Astrocyte of the spinal cord (primary cell): ENCODE measurements at regions not wholly inside any gene's neighbourhood (a gene's known extent, or its start where the extent isn't known, plus 50 kb on each side); places are given as distances from the start of the nearest gene placed in this dataset.
"Not testable (repeated sequence)": the region's sequence is repeated elsewhere in the genome, so short reads cannot be mapped to it uniquely, and the experiment has no call there.

Experiments
- DNase-seq: peaks from one replicate; pipeline ENCODE4 v3.0.0; 2011; ENCODE audit warnings: low read depth, low spot score
- H3K4me3 ChIP-seq: 2 replicates; pipeline ENCODE4 v1.5.1; 2011; ENCODE audit warnings: low read depth, mild to moderate bottlenecking, low read length, moderate library complexity
- in situ Hi-C: cut with HindIII; loops from 2 replicates; pipeline ENCODE4 v1.10.0; 2017; ENCODE audit warnings: low sequenced_read_pairs
- TF ChIP-seq, protein P1 (sequence below): IDR thresholded peaks from 2 replicates; pipeline ENCODE4 v1.5.1; 2012; ENCODE audit warnings: low read depth, mild to moderate bottlenecking, low read length, inconsistent platforms

DNA sequence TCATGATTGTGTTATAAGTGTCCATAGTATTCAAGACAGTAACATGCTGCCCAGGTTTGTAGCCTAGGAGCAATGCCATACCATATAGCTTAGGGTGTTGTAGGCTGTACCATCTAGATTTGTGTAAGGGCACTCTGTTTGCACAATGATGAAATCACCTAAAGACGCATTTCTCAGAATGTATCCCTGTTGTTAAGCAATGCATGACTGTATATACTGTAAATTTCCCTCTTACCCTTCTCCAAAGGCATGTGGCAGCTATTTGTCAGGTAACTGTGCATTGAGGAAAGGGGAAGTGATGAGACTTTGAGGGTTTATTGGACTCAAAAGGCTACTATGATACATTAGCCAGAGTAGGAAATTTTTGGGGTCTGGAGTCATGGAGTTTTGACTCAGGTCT is 180.8 kb downstream of the VAPA start:
- TF ChIP-seq, protein P1, sequence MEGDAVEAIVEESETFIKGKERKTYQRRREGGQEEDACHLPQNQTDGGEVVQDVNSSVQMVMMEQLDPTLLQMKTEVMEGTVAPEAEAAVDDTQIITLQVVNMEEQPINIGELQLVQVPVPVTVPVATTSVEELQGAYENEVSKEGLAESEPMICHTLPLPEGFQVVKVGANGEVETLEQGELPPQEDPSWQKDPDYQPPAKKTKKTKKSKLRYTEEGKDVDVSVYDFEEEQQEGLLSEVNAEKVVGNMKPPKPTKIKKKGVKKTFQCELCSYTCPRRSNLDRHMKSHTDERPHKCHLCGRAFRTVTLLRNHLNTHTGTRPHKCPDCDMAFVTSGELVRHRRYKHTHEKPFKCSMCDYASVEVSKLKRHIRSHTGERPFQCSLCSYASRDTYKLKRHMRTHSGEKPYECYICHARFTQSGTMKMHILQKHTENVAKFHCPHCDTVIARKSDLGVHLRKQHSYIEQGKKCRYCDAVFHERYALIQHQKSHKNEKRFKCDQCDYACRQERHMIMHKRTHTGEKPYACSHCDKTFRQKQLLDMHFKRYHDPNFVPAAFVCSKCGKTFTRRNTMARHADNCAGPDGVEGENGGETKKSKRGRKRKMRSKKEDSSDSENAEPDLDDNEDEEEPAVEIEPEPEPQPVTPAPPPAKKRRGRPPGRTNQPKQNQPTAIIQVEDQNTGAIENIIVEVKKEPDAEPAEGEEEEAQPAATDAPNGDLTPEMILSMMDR, result no peak
- H3K4me3 ChIP-seq, result no peak overlapping the region
- no peak for DNase-seq
- in situ Hi-C loops, result no loop called here

DNA sequence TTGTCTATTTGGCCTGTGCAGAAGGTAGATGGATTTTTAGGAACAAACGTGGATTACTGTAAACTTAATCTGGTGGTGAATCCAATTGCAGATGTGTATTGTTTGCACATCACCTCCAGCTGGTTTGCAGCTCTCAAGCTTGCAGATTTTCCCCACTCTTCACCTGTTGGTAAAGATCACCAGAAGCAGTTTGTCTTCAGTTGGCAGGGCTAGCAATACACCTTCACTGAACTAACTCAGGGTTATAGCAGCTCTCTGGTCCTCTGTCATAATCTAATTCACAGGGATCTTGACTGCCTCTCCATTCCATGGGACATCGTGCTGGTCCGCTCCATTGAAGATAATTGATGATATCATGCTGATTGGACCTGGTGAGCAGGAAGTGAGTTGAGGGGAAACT is 181.5 kb downstream of the VAPA start:
- in situ Hi-C loops, result no loop called here
- no peak for DNase-seq
- H3K4me3 ChIP-seq, result no peak overlapping the region
- TF ChIP-seq, protein P1, result no peak

DNA sequence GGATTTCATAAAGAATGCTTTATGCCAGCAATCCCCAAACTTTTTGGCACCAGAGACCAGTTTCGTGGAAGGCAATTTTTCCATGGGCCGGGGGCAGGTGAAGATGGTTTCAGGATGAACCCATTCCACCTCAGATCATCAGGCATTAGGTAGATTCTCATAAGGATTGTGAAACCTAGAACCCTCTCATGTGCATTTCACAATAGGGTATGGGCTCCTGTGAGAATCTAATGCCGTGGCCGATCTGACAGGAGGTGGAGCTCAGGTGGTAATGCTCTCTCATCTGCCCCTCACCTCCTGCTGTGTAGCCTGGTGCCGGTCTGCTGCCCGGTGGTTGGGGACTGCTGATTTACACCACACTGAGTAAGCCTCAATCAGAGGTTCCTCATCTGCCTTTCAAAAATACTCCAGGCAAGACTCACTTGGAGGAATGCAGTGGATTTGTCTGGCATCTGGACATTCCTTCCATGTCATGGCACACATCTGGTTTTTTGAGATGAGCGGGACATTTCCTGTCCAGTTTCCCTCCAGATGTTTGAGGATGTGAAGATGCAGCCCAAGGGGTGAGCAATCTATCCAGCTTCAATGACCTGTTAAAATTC is 185.8 kb downstream of the VAPA start:
- no peak for DNase-seq
- no peak overlapping the region for H3K4me3 ChIP-seq
- TF ChIP-seq, protein P1, result no peak
- in situ Hi-C loops, result no loop called here

DNA sequence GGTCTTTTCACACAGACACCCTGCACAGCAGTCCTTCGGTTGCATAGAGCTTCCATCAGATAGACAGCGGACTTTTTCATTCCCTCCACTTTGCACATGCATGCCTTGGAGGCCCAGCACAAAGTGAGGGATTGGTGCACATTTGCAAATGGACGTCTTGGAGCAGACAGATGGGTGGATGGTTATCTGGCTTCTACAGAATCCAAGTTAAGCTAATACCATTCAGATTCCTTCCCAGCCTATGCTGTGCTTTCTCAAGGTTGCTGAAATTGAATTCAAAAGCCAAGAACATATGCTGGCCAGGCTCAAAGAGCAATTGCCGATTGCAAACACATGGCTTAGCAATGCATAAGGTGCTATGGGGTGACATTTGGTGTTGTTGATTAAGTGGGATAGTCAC is 186.4 kb downstream of the VAPA start:
- no peak for DNase-seq
- TF ChIP-seq, protein P1, result no peak
- H3K4me3 ChIP-seq, result no peak overlapping the region
- in situ Hi-C loops, result no loop called here

DNA sequence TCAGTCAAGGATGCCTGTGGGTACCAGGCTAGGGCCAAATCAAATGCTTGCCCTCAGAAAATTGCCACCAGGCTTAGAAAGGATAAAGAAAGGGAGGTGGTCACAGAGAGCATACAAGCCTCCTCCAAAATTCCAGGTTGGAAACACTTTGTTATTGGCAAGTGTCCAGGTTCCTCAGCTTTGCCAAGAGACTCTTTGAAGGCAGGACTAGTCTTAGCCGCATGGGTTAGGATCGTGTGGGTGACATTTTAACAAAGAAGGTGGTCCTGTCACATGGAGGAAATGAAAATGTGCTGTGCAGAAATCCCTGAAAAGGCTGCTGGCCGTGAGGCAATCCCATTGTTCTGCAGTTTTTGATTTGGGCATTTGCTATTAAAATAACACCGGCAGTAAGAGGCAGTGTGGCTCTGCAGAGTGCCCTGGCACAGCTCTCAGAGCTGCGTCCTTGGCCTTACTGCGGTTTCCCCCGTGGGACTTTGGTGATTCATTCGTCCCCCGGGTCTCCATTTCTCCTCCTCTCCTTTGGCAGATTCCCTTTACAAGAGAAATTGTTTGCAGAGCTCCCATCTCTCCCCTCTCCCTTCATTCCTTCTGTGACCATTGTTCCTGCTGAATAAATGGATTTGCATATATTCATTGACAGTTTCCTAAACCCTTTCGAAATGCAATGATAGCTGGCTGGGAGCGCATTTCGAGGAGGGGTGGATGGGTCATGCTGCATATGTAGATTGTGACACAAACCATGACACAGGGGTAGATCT is 187.3 kb downstream of the VAPA start:
- peak; percentile 46 for DNase-seq
- in situ Hi-C loops, result no loop called here
- no peak overlapping the region for H3K4me3 ChIP-seq
- TF ChIP-seq, protein P1, result no peak

DNA sequence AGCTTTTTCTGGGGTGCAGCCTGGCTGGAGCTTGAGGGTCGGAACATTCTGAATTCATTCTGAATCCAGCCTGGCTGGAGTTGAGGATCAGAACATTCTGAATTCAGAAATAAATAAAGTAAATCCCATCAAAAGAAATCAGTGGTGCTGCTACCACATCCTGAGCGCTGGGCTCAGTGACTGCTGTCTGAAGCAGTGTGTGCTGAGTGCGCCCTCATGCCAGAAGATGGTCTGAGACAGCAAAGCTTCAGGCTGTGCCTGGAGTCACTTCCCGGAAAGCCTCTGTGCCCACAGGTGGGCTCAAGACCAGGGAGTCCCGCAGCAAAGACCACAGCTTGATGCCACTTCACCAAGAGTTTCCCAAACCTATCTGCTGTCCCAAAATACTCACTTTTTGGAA is 187.9 kb downstream of the VAPA start:
- no peak overlapping the region for H3K4me3 ChIP-seq
- no peak for DNase-seq
- TF ChIP-seq, protein P1, result no peak
- in situ Hi-C loops, result no loop called here

DNA sequence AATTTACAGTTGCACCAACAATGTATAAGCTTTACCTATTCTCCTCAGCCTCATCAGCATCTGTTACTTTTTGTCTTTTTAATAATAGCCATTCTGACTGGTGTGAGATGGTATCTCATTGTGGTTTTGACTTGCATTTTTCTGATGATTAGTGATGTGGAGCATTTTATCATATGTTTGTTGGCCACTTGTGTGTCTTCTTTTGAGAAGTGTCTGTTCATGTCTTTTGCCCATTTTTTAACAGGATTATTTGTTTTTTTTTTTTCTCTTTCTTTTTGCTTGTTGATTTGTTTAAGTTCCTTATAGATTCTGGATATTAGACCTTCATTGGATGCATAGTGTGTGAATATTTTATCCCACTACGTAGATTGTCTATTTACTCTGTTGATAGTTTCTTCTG is 191.3 kb downstream of the VAPA start:
- DNase-seq, in situ Hi-C loops, H3K4me3 ChIP-seq: not testable (repeated sequence)
